Spleen (tissue), 11 donors: ENCODE measurements at regions not wholly inside any gene's neighbourhood (a gene's known extent, or its start where the extent isn't known, plus 50 kb on each side); places are given as distances from the start of the nearest gene placed in this dataset.

ENCODE experiments used
- DNase-seq: peaks from one replicate; pipeline ENCODE4 v3.0.0-alpha.2; 2020
- H3K27ac ChIP-seq, 8 donors: fragments of 200-600 bp; sonication (generic) in 7 of 8; 1 replicate in 4 of 8; 2 replicates in 4 of 8; pipeline versions ENCODE4 v1.5.0 to v1.8.0; 2016 to 2021; ENCODE audit warnings: inconsistent platforms in 4 of 8, mild to moderate bottlenecking in 4 of 8, moderate library complexity in 1 of 8
- H3K27me3 ChIP-seq, 7 donors: fragments of 200-600 bp; sonication (generic) in 6 of 7; replicated peaks in 1 of 7; 1 replicate in 4 of 7; 2 replicates in 3 of 7; pipeline versions ENCODE4 v1.5.0 to v1.8.0; 2016 to 2021; ENCODE audit warnings: inconsistent platforms in 3 of 7, mild to moderate bottlenecking in 1 of 7
- H3K36me3 ChIP-seq, 6 donors: fragments of 200-600 bp; sonication (generic) in 5 of 6; 1 replicate in 4 of 6; 2 replicates in 2 of 6; pipeline versions ENCODE4 v1.5.0 to v1.8.0; 2016 to 2021; ENCODE audit warnings: inconsistent platforms in 2 of 6
- H3K4me1 ChIP-seq, 6 donors: fragments of 200-600 bp; sonication (generic) in 5 of 6; 1 replicate in 3 of 6; 2 replicates in 3 of 6; pipeline versions ENCODE4 v1.5.0 to v1.8.0; 2016 to 2021; ENCODE audit warnings: inconsistent platforms in 3 of 6
- H3K4me3 ChIP-seq, 8 donors: fragments of 200-600 bp; sonication (generic) in 7 of 8; 1 replicate in 4 of 8; 2 replicates in 4 of 8; pipeline versions ENCODE4 v1.5.0 to v1.8.0; 2016 to 2021; ENCODE audit warnings: inconsistent platforms in 4 of 8, mild to moderate bottlenecking in 4 of 8, moderate library complexity in 2 of 8
- H3K9me3 ChIP-seq, 8 donors: fragments of 200-600 bp; sonication (generic) in 7 of 8; 1 replicate in 4 of 8; 2 replicates in 4 of 8; pipeline versions ENCODE4 v1.5.0 to v1.8.0; 2016 to 2021; ENCODE audit warnings: inconsistent platforms in 4 of 8
- POLR2A ChIP-seq, 3 donors: fragments of 450-650 bp; IDR thresholded peaks; one replicate each; pipeline ENCODE4 v1.5.1; 2017; ENCODE audit warnings: antibody characterized with exemption in 3 of 3, mild to moderate bottlenecking in 1 of 3
- POLR2AphosphoS5 ChIP-seq, 3 donors: sonication (generic); formaldehyde crosslinking; IDR thresholded peaks; one replicate each; pipeline ENCODE4 v1.5.1; 2017; ENCODE audit warnings: antibody characterized with exemption in 3 of 3
- WGBS, 5 donors: extraction: QIAGEN DNeasy Blood & Tissue Kit in 3 of 5; methylation state at CpG; one replicate each; pipeline versions ENCODE4 v1.1.5 to v1.1.7; 2013 to 2018; 5-methylcytosine and 5-hydroxymethylcytosine counted together
- intact Hi-C: fragments of 100-400 bp; cut with DNase I; formaldehyde crosslinking; loops from one replicate; pipeline ENCODE4 v1.15.0; 2023; ENCODE audit warnings: low total_unique reads
- TF ChIP-seq, protein P1 (sequence below), 11 experiments: fragments of 200-600 bp in 7 of 11; fragments of 450-650 bp in 4 of 11; sonication (generic) in 4 of 11; IDR thresholded peaks in 8 of 11; conservative IDR thresholded peaks in 3 of 11; 1 replicate in 7 of 11; 2 replicates in 4 of 11; pipeline versions ENCODE4 v1.4.0 to v1.8.0; 2016 to 2021; ENCODE audit warnings: antibody characterized with exemption in 11 of 11, inconsistent platforms in 4 of 11, mild to moderate bottlenecking in 1 of 11
- donor health status: healthy with polysubstance abuse.
- donor health status: DM: no; HTN: no; CAD: no; lungs with moderate emphysema.
- donor health status: DM: no; HTN: no; CAD: no.
- donor health status: Bipolar disorder and iron deficiency.
- donor health status: healthy.
- donor health status: DM: no; HTN: no; CAD: no.
- donor health status: DM: yes; HTN: yes; CAD: no.

DNA sequence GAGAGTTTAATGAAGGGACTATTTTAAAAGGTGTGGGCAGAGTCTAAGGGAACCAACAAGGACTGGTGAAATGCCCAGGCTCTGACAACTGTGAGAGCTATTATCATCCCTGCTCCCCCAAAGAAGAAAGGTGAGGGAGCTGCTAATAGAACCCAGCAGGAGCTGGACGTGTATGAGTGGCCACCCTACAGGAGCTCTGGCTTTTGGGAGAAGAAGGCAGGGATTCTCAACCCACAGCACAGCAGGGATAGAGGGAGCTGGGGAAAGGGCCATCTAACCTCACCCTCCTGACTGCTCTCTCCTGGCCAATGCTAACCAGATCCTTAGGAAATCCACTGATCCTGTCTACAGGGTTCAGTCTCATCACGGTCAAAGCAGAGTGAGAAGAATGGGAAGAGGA, 57.1 kb downstream of the GRIN2B start:
- no peak overlapping the region for H3K4me3 ChIP-seq
- H3K27me3 ChIP-seq = peaks cover 0 to 5% (median 0%) of the 10 kb centered on the region in 7 donors
- no peak for DNase-seq
- H3K4me1 ChIP-seq = no peaks in the 10 kb centered on the region
- WGBS, 5 donors = 44 to 53% (median 50%) methylated on average over 2 of the region's 2 CpGs
- no peak overlapping the region for H3K27ac ChIP-seq
- H3K36me3 ChIP-seq = no peaks in the 10 kb centered on the region
- H3K9me3 ChIP-seq = no peaks in the 10 kb centered on the region
- intact Hi-C loops = no loop called here
- TF ChIP-seq POLR2AphosphoS5 (IDR thresholded peaks at IDR 0.05) (no peak), POLR2A (IDR thresholded peaks at IDR 0.05) (no peak)
- TF ChIP-seq, protein P1, sequence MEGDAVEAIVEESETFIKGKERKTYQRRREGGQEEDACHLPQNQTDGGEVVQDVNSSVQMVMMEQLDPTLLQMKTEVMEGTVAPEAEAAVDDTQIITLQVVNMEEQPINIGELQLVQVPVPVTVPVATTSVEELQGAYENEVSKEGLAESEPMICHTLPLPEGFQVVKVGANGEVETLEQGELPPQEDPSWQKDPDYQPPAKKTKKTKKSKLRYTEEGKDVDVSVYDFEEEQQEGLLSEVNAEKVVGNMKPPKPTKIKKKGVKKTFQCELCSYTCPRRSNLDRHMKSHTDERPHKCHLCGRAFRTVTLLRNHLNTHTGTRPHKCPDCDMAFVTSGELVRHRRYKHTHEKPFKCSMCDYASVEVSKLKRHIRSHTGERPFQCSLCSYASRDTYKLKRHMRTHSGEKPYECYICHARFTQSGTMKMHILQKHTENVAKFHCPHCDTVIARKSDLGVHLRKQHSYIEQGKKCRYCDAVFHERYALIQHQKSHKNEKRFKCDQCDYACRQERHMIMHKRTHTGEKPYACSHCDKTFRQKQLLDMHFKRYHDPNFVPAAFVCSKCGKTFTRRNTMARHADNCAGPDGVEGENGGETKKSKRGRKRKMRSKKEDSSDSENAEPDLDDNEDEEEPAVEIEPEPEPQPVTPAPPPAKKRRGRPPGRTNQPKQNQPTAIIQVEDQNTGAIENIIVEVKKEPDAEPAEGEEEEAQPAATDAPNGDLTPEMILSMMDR (IDR thresholded peaks at IDR 0.05 in 8 of 11, conservative IDR thresholded peaks at IDR 0.05 in 3 of 11) = no peak

DNA sequence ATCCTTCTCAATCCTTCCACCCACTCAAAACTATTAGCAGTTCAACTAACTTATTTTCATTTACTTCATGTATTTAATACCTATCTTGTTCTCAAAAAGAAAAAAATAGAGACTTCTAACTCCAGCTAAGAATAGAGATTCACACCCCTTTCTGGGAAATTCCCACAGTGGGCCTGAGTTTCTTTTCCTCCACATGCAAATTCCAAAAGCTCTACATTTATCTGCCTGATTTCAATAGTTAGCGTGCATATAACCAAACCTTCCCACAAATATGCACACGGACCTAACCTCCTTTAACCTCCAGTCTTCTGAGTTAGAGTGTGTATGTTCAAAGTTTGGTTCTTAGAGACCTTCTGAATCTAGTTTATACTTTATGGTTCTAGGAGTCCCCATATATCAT, 62.5 kb downstream of the GRIN2B start:
- Histone ChIP-seq H3K4me1 (no peaks in the 10 kb centered on the region), H3K27ac (no peak overlapping the region), H3K9me3 (no peaks in the 10 kb centered on the region), H3K36me3 (no peaks in the 10 kb centered on the region), H3K27me3 (no peaks in the 10 kb centered on the region), H3K4me3 (no peak overlapping the region)
- no peak for DNase-seq
- intact Hi-C loops = no loop called here
- TF ChIP-seq POLR2AphosphoS5 (IDR thresholded peaks at IDR 0.05) = no peak
- no peak for TF ChIP-seq POLR2A (IDR thresholded peaks at IDR 0.05)
- TF ChIP-seq, protein P1 (IDR thresholded peaks at IDR 0.05 in 8 of 11, conservative IDR thresholded peaks at IDR 0.05 in 3 of 11) = no peak
- 25 to 39% (median 37%) methylated on average over 2 of the region's 2 CpGs for WGBS, 5 donors

DNA sequence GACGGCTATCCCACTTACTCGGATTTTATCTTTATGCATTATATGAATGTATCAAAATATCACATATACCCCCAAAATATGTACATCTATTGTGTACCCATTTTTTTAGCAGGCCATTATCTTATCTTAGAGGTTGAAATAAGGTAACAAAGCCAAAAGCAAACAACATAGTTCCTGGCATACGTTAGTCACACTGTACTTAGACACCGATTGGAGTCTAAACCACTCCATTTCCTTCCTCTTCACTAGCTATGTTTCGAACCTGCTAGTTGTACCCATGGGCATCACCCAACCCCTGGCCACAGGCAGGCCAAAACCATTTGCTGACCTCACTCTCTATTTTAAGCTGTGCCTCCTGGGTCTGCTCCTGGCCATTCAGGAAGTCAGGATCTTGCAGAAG, 66.3 kb downstream of the GRIN2B start:
- Histone ChIP-seq H3K9me3 (no peaks in the 10 kb centered on the region), H3K27ac (no peak overlapping the region), H3K4me1 (no peaks in the 10 kb centered on the region), H3K27me3 (peaks cover 0 to 6% (median 0%) of the 10 kb centered on the region in 7 donors), H3K36me3 (no peaks in the 10 kb centered on the region), H3K4me3 (no peak overlapping the region)
- WGBS, 5 donors = 49 to 67% (median 53%) methylated on average over 5 of the region's 5 CpGs
- intact Hi-C loops = no loop called here
- no peak for DNase-seq
- TF ChIP-seq POLR2A (IDR thresholded peaks at IDR 0.05) (no peak), POLR2AphosphoS5 (IDR thresholded peaks at IDR 0.05) (no peak)
- TF ChIP-seq, protein P1 (IDR thresholded peaks at IDR 0.05 in 8 of 11, conservative IDR thresholded peaks at IDR 0.05 in 3 of 11) = no peak

DNA sequence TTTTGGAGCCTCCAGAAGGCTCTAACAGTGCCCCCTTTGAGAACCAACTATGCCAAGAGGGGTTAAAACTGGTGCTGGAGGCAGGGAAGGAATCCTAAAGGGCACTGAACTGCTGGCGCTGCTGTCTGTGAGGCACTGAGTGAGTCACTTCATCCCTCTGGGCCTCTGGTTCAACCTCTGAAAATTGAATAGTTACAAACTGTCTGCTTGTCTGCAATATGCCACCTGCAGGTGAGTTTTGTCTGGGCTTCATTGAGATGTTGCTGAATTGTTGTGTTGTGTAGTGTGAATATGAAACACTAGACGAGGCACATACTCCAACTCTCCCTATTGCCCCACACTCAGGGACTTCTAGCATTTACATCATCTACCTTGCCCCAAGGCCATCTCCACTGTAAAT, 68.0 kb downstream of the GRIN2B start:
- TF ChIP-seq, protein P1 (IDR thresholded peaks at IDR 0.05 in 8 of 11, conservative IDR thresholded peaks at IDR 0.05 in 3 of 11) = no peak
- no peak for DNase-seq
- H3K36me3 ChIP-seq = no peaks in the 10 kb centered on the region
- 70 to 81% (median 75%) methylated on average over 2 of the region's 2 CpGs for WGBS, 5 donors
- no peak overlapping the region for H3K27ac ChIP-seq
- H3K4me1 ChIP-seq = no peaks in the 10 kb centered on the region
- H3K27me3 ChIP-seq = peaks cover 0 to 6% (median 0%) of the 10 kb centered on the region in 7 donors
- intact Hi-C loops = no loop called here
- H3K9me3 ChIP-seq = no peaks in the 10 kb centered on the region
- no peak overlapping the region for H3K4me3 ChIP-seq
